DMS153 treated with DMSO at 0.1 percent for 48 hours (cell line): ENCODE measurements at regions not wholly inside any gene's neighbourhood (a gene's known extent, or its start where the extent isn't known, plus 50 kb on each side); places are given as distances from the start of the nearest gene placed in this dataset.

ENCODE experiments used
- DNase-seq: peaks from one replicate; lab custom pipeline; 2025; ENCODE audit not compliant: unreplicated experiment; lab: John Stamatoyannopoulos, UW

GRCh38 chr2:196480653-196481323 is 158.7 kb upstream of the CCDC150 start:
- DNase-seq, result no peak

GRCh38 chr2:196481324-196481697 is 158.2 kb upstream of the CCDC150 start:
- no peak for DNase-seq

- DNase-seq, result no peak
Observed at GRCh38 chr2:196482119-196483065, 157.1 kb upstream of the CCDC150 start.

GRCh38 chr2:196486146-196486545 is 153.4 kb upstream of the CCDC150 start:
- DNase-seq, result no peak

GRCh38 chr2:196487417-196487816 is 152.1 kb upstream of the CCDC150 start:
- DNase-seq, result no peak

- no peak for DNase-seq
Observed at GRCh38 chr2:196489371-196489770, 150.1 kb upstream of the CCDC150 start.

- no peak for DNase-seq
Observed at GRCh38 chr2:196492946-196493345, 146.6 kb upstream of the CCDC150 start.

GRCh38 chr2:196498962-196499361 is 140.6 kb upstream of the CCDC150 start:
- no peak for DNase-seq

- DNase-seq, result no peak
Observed at GRCh38 chr2:196499686-196500085, 139.8 kb upstream of the CCDC150 start.

GRCh38 chr2:196500686-196501431 is 138.7 kb upstream of the CCDC150 start:
- no peak for DNase-seq

- DNase-seq, result no peak
Observed at GRCh38 chr2:196501836-196502235, 137.7 kb upstream of the CCDC150 start.

- DNase-seq, result no peak
Observed at GRCh38 chr2:196502386-196502785, 137.1 kb upstream of the CCDC150 start.

GRCh38 chr2:196503398-196503797 is 136.1 kb upstream of the CCDC150 start:
- DNase-seq, result no peak

- no peak for DNase-seq
Observed at GRCh38 chr2:196504788-196505187, 134.7 kb upstream of the CCDC150 start.

GRCh38 chr2:196510246-196510645 is 129.3 kb upstream of the CCDC150 start:
- no peak for DNase-seq

GRCh38 chr2:196511258-196512168 is 128.0 kb upstream of the CCDC150 start:
- DNase-seq, result no peak

- DNase-seq, result no peak
Observed at GRCh38 chr2:196513796-196514526, 125.6 kb upstream of the CCDC150 start.

GRCh38 chr2:196514641-196515040 is 124.9 kb upstream of the CCDC150 start:
- no peak for DNase-seq

- no peak for DNase-seq
Observed at GRCh38 chr2:196515051-196515450, 124.5 kb upstream of the CCDC150 start.

GRCh38 chr2:196515608-196516007 is 123.9 kb upstream of the CCDC150 start:
- no peak for DNase-seq
